T-cell (primary cell): ENCODE measurements at regions not wholly inside any gene's neighbourhood (a gene's known extent, or its start where the extent isn't known, plus 50 kb on each side); places are given as distances from the start of the nearest gene placed in this dataset.
A peak's percentile ranks its signal among the peaks of the same experiment; 100 is the strongest.

Source experiments
- ATAC-seq, 4 experiments: fragments of 200-7000 bp in 3 of 4; fragments of 150-1000 bp in 1 of 4; cut with Tn5 transposase; replicated peaks in 1 of 4; 1 replicate in 3 of 4; 2 replicates in 1 of 4; pipeline ENCODE4 v1.10.0; 2021; ENCODE audit warnings: moderate library complexity in 3 of 4, mild to moderate bottlenecking in 2 of 4, moderate number of reproducible peaks in 1 of 4
- CTCF ChIA-PET, 2 donors: fragments of 300-600 bp; sonication (Branson Sonifier 250); formaldehyde crosslinking; loops; one replicate each; lab custom pipeline; 2022; ENCODE audit warnings: antibody characterized with exemption in 2 of 2; lab: Charles Lee
- POLR2A ChIA-PET, 2 donors: fragments of 300-600 bp; sonication (Branson Sonifier 250); formaldehyde crosslinking; loops; one replicate each; lab custom pipeline; 2022; ENCODE audit warnings: antibody characterized with exemption in 2 of 2; lab: Charles Lee
- DNase-seq, 35 experiments: peaks; one replicate each; pipeline versions ENCODE4 v3.0.0 to v3.0.0-alpha.2; 2013 to 2023
- H3K27ac ChIP-seq: one replicate; pipeline ENCODE4 v1.5.1; 2013; ENCODE audit warnings: low read length
- H3K27me3 ChIP-seq, 2 experiments: replicated peaks in 1 of 2; 1 replicate in 1 of 2; 2 replicates in 1 of 2; pipeline versions ENCODE4 v1.6.1 to v1.7.0; 2013; ENCODE audit warnings: low read length in 1 of 2, mixed read lengths in 1 of 2; ENCODE audit not compliant: control insufficient read depth in 2 of 2, insufficient read depth in 2 of 2; ENCODE audit errors: extremely low read depth in 1 of 2
- H3K36me3 ChIP-seq, 2 donors: 1 replicate in 1 of 2; 2 replicates in 1 of 2; pipeline versions ENCODE4 v1.6.1 to v1.7.0; 2013; ENCODE audit warnings: low read length in 1 of 2; ENCODE audit not compliant: control insufficient read depth in 2 of 2, insufficient read depth in 1 of 2; ENCODE audit errors: extremely low read depth in 1 of 2
- H3K4me1 ChIP-seq, 2 experiments: 1 replicate in 1 of 2; 2 replicates in 1 of 2; pipeline versions ENCODE4 v1.6.1 to v1.7.0; 2013; ENCODE audit warnings: low read length in 2 of 2, mixed read lengths in 1 of 2; ENCODE audit not compliant: insufficient read depth in 2 of 2, control insufficient read depth in 1 of 2; ENCODE audit errors: extremely low read depth in 1 of 2
- H3K4me3 ChIP-seq, 2 donors: 1 replicate in 1 of 2; 2 replicates in 1 of 2; pipeline versions ENCODE4 v1.5.1 to v1.7.0; 2013; ENCODE audit warnings: mild to moderate bottlenecking in 2 of 2, low read length in 1 of 2, moderate library complexity in 1 of 2; ENCODE audit not compliant: control insufficient read depth in 1 of 2; ENCODE audit errors: extremely low read depth in 1 of 2
- H3K9me3 ChIP-seq: 2 replicates; pipeline ENCODE4 v1.7.0; 2013
- H3K27ac Mint-ChIP-seq, 2 donors: one replicate each; pipeline ENCODE4 v1.8.0; 2020 to 2021; ENCODE audit warnings: mild to moderate bottlenecking in 2 of 2, mixed read lengths in 2 of 2
- H3K27me3 Mint-ChIP-seq, 2 donors: one replicate each; pipeline ENCODE4 v1.8.0; 2021 to 2022; ENCODE audit warnings: mixed read lengths in 2 of 2
- H3K36me3 Mint-ChIP-seq: one replicate; pipeline ENCODE4 v1.8.0; 2021; ENCODE audit warnings: mixed read lengths
- H3K4me1 Mint-ChIP-seq, 3 donors: one replicate each; pipeline ENCODE4 v1.8.0; 2020 to 2022; ENCODE audit warnings: mixed read lengths in 3 of 3, mild to moderate bottlenecking in 1 of 3
- H3K4me3 Mint-ChIP-seq, 3 donors: one replicate each; pipeline ENCODE4 v1.8.0; 2020 to 2022; ENCODE audit warnings: mild to moderate bottlenecking in 3 of 3, mixed read lengths in 3 of 3, moderate library complexity in 3 of 3
- H3K9me3 Mint-ChIP-seq, 3 donors: one replicate each; pipeline ENCODE4 v1.8.0; 2020 to 2022; ENCODE audit warnings: mixed read lengths in 3 of 3
- WGBS: methylation state at CpG from one replicate; pipeline ENCODE4 v1.1.5; 2013; ENCODE audit warnings: missing lambda C conversion rate; ENCODE audit not compliant: insufficient coverage; 5-methylcytosine and 5-hydroxymethylcytosine counted together

DNA sequence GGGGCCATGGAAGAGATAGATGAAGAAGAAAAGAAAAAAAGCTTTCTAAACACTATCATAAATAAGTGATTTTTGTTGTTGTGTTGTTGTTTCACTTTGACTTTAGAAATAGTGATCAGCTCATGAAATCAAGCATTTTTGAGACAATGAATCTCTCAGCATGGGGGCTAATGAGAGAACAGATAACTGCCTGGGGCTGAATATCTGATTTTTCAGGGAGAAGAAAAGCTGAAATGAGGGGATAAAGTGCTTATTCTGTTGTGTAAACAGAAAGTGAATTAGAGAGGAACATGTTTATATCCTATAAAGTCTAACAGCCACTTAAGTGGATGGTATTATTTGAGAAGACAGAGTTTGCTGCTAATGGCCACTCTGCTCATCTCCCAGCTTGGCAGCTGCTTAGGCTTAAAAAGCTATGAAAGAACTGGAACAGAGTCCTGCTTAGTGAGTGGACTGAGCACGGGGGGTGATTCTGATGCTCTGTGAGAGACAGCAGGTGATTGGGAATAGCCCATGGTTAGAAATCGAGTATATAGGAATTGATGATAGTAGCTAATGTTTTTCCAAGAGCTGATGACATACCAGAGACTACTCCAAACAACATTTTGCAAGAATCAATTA lies 646.1 kb upstream of the TMEM132C start:
- Histone ChIP-seq H3K27me3 (no peaks in the 10 kb centered on the region), H3K4me1 (no peaks in the 10 kb centered on the region), H3K9me3 (no peaks in the 10 kb centered on the region), H3K36me3 (no peaks in the 10 kb centered on the region), H3K27ac (no peak overlapping the region), H3K4me3 (no peak overlapping the region)
- no CpG with 5 or more reads among the region's 2 CpGs for WGBS
- ChIA-PET POLR2A (no interaction called here), CTCF (no interaction called here)
- DNase-seq (no peak), ATAC-seq (no peak)
- H3K4me1 Mint-ChIP-seq = no peaks in the 10 kb centered on the region
- no peaks in the 10 kb centered on the region for H3K36me3 Mint-ChIP-seq
- H3K4me3 Mint-ChIP-seq = no peak overlapping the region
- H3K27me3 Mint-ChIP-seq = no peaks in the 10 kb centered on the region
- no peak overlapping the region for H3K27ac Mint-ChIP-seq
- H3K9me3 Mint-ChIP-seq = peaks cover 0 to 17% (median 4%) of the 10 kb centered on the region in 3 donors

DNA sequence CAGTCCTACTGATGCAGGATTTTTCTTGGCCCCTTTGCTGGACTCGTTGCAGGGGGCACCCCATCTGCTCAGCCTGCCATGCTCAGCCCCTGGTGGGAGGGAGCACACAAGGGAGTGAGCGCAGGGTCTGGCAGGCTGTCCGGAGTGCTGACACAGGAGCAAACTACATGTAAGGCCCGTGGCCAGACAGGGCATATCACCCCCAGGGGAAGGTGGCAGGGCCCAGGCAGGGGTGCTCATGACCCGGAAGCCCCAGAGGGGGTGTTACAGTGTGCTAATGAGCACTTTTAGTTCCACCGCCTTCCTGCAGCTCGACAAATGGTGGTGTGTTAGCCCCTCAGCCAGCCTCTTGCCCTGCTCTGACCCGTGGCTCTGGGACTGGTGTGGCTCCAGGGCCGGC lies 645.6 kb upstream of the TMEM132C start:
- no peak overlapping the region for H3K4me3 ChIP-seq
- H3K27me3 Mint-ChIP-seq = no peaks in the 10 kb centered on the region
- H3K9me3 ChIP-seq = no peaks in the 10 kb centered on the region
- POLR2A ChIA-PET = no interaction called here
- DNase-seq (no peak), ATAC-seq (peak in 1 of 4 experiments; percentile 23)
- CTCF ChIA-PET = no interaction called here
- no peak overlapping the region for H3K4me3 Mint-ChIP-seq
- no peaks in the 10 kb centered on the region for H3K27me3 ChIP-seq
- H3K27ac ChIP-seq = no peak overlapping the region
- no peaks in the 10 kb centered on the region for H3K4me1 Mint-ChIP-seq
- no peaks in the 10 kb centered on the region for H3K4me1 ChIP-seq
- H3K36me3 ChIP-seq = no peaks in the 10 kb centered on the region
- no peaks in the 10 kb centered on the region for H3K36me3 Mint-ChIP-seq
- whole genome bisulfite sequencing = 66% methylated on average over 5 of the region's 9 CpGs
- no peak overlapping the region for H3K27ac Mint-ChIP-seq
- peaks cover 0 to 17% (median 4%) of the 10 kb centered on the region in 3 donors for H3K9me3 Mint-ChIP-seq

DNA sequence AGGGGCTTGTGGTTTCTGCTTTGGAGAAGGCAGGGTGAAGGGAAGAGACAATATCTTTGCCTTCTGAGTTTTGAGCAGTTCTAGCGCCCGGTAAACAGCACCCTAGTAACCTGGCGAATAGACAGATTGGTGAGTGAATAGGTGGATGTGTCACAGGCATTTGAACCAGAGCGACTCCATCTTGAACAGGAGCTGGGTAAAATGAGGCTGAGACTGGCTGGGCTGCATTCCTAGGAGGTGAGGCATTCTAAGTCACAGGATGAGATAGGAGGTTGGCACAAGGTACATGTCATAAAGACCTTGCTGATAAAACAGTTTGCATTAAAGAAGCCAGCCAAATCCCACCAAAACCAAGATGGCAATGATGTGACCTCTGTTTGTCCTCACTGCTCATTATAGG lies 643.6 kb upstream of the TMEM132C start:
- POLR2A ChIA-PET = no interaction called here
- Mint-ChIP-seq H3K4me1 (no peaks in the 10 kb centered on the region), H3K27ac (no peak overlapping the region), H3K27me3 (no peaks in the 10 kb centered on the region), H3K9me3 (peaks cover 0 to 7% (median 4%) of the 10 kb centered on the region in 3 donors), H3K36me3 (no peaks in the 10 kb centered on the region), H3K4me3 (no peak overlapping the region)
- no peak overlapping the region for H3K4me3 ChIP-seq
- H3K36me3 ChIP-seq = no peaks in the 10 kb centered on the region
- CTCF ChIA-PET = no interaction called here
- H3K27ac ChIP-seq = no peak overlapping the region
- ATAC-seq (no peak), DNase-seq (no peak)
- H3K4me1 ChIP-seq = no peaks in the 10 kb centered on the region
- 92% methylated on average over 4 of the region's 4 CpGs for WGBS
- H3K27me3 ChIP-seq = no peaks in the 10 kb centered on the region
- H3K9me3 ChIP-seq = no peaks in the 10 kb centered on the region

DNA sequence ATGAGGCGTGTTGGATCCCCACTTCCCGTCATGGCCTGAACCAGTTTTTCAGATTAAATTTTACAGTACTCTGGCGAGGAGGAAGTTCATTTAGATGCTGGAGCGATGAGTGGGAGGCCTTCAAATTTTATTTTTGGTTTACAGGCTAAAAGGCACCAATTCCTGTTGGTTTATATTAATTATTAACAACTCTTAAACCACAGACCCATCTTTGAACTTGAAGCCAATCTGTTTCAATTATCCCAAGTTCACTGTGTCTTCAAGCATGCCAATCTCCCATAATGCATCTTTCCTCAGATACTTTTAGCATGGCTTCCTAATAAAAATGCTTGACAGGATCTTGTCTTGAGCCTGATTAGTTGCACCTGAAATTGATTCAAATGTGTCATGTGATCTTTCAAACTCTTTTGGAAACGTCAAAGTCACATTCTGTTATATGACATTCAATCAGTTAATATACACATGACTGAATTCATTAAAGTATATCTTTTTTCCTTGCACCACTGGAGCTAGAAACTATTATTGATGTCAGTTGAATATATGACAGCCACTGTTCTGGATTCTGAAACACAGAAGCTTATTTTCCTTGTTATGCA lies 641.7 kb upstream of the TMEM132C start:
- H3K4me3 Mint-ChIP-seq = no peak overlapping the region
- H3K36me3 ChIP-seq = no peaks in the 10 kb centered on the region
- ATAC-seq (no peak), DNase-seq (no peak)
- H3K4me3 ChIP-seq = no peak overlapping the region
- no peaks in the 10 kb centered on the region for H3K4me1 Mint-ChIP-seq
- H3K36me3 Mint-ChIP-seq = no peaks in the 10 kb centered on the region
- H3K27ac ChIP-seq = no peak overlapping the region
- POLR2A ChIA-PET = interaction anchor here in 1 of 2 donors (0.5 kb wide), 1 partner anchor 180 kb away, joined by 7 read pairs; no protein-coding TSS in a partner anchor
- H3K27me3 Mint-ChIP-seq = no peaks in the 10 kb centered on the region
- no CpG with 5 or more reads among the region's 5 CpGs for WGBS
- no peak overlapping the region for H3K27ac Mint-ChIP-seq
- CTCF ChIA-PET = no interaction called here
- H3K4me1 ChIP-seq = no peaks in the 10 kb centered on the region
- peaks cover 0 to 4% (median 3%) of the 10 kb centered on the region in 3 donors for H3K9me3 Mint-ChIP-seq
- no peaks in the 10 kb centered on the region for H3K27me3 ChIP-seq
- H3K9me3 ChIP-seq = no peaks in the 10 kb centered on the region

DNA sequence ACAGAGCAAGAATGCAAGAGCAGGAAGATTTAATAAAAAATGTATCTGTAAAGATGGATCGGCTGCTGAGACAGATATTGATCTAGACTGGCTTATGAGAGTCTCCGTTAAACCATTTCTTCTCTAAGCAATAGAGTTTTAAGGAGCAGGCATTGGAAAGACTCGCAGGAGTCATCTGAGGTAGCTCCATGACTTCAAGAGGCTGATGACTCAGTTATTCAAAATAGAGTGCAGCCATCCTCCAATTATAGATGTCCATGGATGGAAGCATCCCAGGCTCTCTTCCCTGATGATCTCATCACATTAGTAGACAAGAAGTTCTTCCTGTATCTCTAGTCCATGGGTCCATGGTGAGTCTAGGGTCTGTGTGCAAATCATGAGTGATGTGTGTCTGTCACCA lies 638.3 kb upstream of the TMEM132C start:
- Histone ChIP-seq H3K27ac (no peak overlapping the region), H3K9me3 (no peaks in the 10 kb centered on the region), H3K36me3 (no peaks in the 10 kb centered on the region), H3K4me1 (no peaks in the 10 kb centered on the region), H3K4me3 (no peak overlapping the region), H3K27me3 (no peaks in the 10 kb centered on the region)
- peaks cover 0 to 10% (median 0%) of the 10 kb centered on the region in 3 donors for H3K9me3 Mint-ChIP-seq
- no peaks in the 10 kb centered on the region for H3K4me1 Mint-ChIP-seq
- no peak for DNase-seq
- no peak for ATAC-seq
- POLR2A ChIA-PET = no interaction called here
- no CpG with 5 or more reads among the region's 3 CpGs for WGBS
- H3K27ac Mint-ChIP-seq = no peak overlapping the region
- H3K27me3 Mint-ChIP-seq = no peaks in the 10 kb centered on the region
- CTCF ChIA-PET = no interaction called here
- no peaks in the 10 kb centered on the region for H3K36me3 Mint-ChIP-seq
- H3K4me3 Mint-ChIP-seq = no peak overlapping the region

DNA sequence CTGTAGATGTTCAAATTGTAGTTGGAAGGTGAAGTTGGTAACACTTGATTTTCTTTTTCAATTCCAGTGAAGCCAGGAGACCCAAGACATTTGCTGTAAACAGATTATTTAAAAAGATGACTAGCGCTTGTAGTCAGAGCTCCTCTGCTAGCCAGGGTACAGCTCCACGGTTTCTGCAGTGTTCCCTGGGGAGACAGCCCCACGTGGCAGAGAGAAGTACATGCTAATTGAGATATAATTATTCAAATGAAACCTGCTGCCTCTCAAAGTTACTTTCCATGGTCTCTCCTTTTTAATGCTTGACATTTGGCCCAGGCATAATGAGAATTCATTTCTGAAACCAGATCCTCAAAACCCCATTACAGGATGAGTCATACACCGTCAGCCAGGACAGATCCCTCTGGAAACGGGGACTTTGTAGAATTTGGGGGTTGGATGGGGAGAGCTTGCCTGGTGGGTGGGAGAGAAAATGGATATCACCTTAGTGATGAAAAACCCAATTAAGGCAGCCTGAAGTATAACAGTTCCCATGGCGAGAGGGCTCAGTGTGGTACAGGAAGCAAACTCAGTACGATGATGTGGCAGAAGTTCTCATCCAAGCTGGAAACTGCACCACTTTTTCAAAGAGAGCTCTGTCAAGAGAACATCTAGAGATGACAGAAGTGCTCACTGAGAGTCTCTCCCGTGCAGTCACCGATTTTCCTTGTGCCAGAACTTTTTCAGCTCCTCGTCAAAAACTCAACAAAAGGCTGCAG lies 637.7 kb upstream of the TMEM132C start:
- Histone ChIP-seq H3K9me3 (no peaks in the 10 kb centered on the region), H3K27ac (no peak overlapping the region), H3K27me3 (no peaks in the 10 kb centered on the region), H3K4me3 (no peak overlapping the region), H3K36me3 (no peaks in the 10 kb centered on the region), H3K4me1 (no peaks in the 10 kb centered on the region)
- DNase-seq (no peak), ATAC-seq (no peak)
- no peaks in the 10 kb centered on the region for H3K36me3 Mint-ChIP-seq
- no peak overlapping the region for H3K4me3 Mint-ChIP-seq
- POLR2A ChIA-PET = no interaction called here
- CTCF ChIA-PET = no interaction called here
- WGBS = 78% methylated on average over 5 of the region's 10 CpGs
- no peaks in the 10 kb centered on the region for H3K4me1 Mint-ChIP-seq
- peaks cover 0 to 10% (median 0%) of the 10 kb centered on the region in 3 donors for H3K9me3 Mint-ChIP-seq
- H3K27ac Mint-ChIP-seq = no peak overlapping the region
- H3K27me3 Mint-ChIP-seq = no peaks in the 10 kb centered on the region
